SK-N-SH (cell line): ENCODE measurements at regions not wholly inside any gene's neighbourhood (a gene's known extent, or its start where the extent isn't known, plus 50 kb on each side); places are given as distances from the start of the nearest gene placed in this dataset.

Experiments used
- CTCF ChIA-PET: fragments of 300-600, 350-600 bp; formaldehyde crosslinking; extraction: SDS; loops from one replicate; lab custom pipeline; 2021; lab: Yijun Ruan, JAX
- POLR2A ChIA-PET: fragments of 350-600 bp; sonication (Branson Sonifier 250); formaldehyde crosslinking; extraction: SDS; loops from one replicate; lab custom pipeline; 2020; ENCODE audit warnings: antibody characterized with exemption, inconsistent platforms; lab: Yijun Ruan, JAX
- DNase-seq: peaks from one replicate; pipeline ENCODE4 v3.0.0; 2012
- H2AFZ ChIP-seq: fragments of 200-600 bp; sonication (generic); 2 replicates; pipeline ENCODE4 v1.8.1; 2016; ENCODE audit warnings: antibody characterized with exemption, mild to moderate bottlenecking, low read depth
- H3F3A ChIP-seq: fragments of 200-600 bp; sonication (generic); replicated peaks from 2 replicates; pipeline ENCODE3; 2016; ENCODE audit warnings: antibody characterized with exemption, mild to moderate bottlenecking; ENCODE audit not compliant: insufficient read depth
- H3K27ac ChIP-seq, 2 experiments: fragments of 200-500 bp in 1 of 2; fragments of 200-600 bp in 1 of 2; sonication (Bioruptor generic) in 1 of 2; sonication (generic), shearing (Covaris generic) in 1 of 2; 2 replicates each; pipeline versions ENCODE4 v1.5.1 to v1.6.1; 2014 to 2016; ENCODE audit warnings: low read depth in 2 of 2, inconsistent platforms in 1 of 2, low read length in 1 of 2, mild to moderate bottlenecking in 1 of 2, mixed read lengths in 1 of 2
- H3K27me3 ChIP-seq: fragments of 200-600 bp; sonication (generic), shearing (Covaris generic); 2 replicates; pipeline ENCODE4 v1.6.1; 2016; ENCODE audit warnings: mixed run types; ENCODE audit not compliant: insufficient read depth
- H3K36me3 ChIP-seq, 2 experiments: fragments of 200-500 bp in 1 of 2; fragments of 200-600 bp in 1 of 2; sonication (Bioruptor generic) in 1 of 2; sonication (generic) in 1 of 2; replicated peaks in 1 of 2; 2 replicates each; pipeline versions ENCODE3 to v1.5.1; 2014 to 2016; ENCODE audit warnings: low read length in 1 of 2, mild to moderate bottlenecking in 1 of 2; ENCODE audit not compliant: insufficient read depth in 2 of 2, control insufficient read depth in 1 of 2
- H3K4me1 ChIP-seq, 2 experiments: fragments of 200-500 bp in 1 of 2; fragments of 200-600 bp in 1 of 2; sonication (Bioruptor generic) in 1 of 2; sonication (generic), shearing (Covaris generic) in 1 of 2; 2 replicates each; pipeline versions ENCODE4 v1.5.1 to v1.6.1; 2014 to 2016; ENCODE audit warnings: low read depth in 1 of 2, low read length in 1 of 2, mixed run types in 1 of 2; ENCODE audit not compliant: insufficient read depth in 2 of 2, control insufficient read depth in 1 of 2
- H3K4me2 ChIP-seq: fragments of 200-600 bp; sonication (generic), shearing (Covaris generic); 2 replicates; pipeline ENCODE4 v1.6.1; 2017; ENCODE audit warnings: mixed run types
- H3K4me3 ChIP-seq, 2 experiments: fragments of 200-500 bp in 1 of 2; fragments of 200-600 bp in 1 of 2; sonication (Bioruptor generic) in 1 of 2; sonication (generic), shearing (Covaris generic) in 1 of 2; 2 replicates each; pipeline versions ENCODE4 v1.5.1 to v1.8.1; 2014 to 2016; ENCODE audit warnings: low read depth in 2 of 2, inconsistent platforms in 1 of 2, low read length in 1 of 2, mild to moderate bottlenecking in 1 of 2, mixed read lengths in 1 of 2, moderate library complexity in 1 of 2
- H3K79me2 ChIP-seq: fragments of 200-600 bp; sonication (generic); 2 replicates; pipeline ENCODE4 v1.8.1; 2017; ENCODE audit warnings: mild to moderate bottlenecking; ENCODE audit not compliant: insufficient read depth
- H3K9ac ChIP-seq: fragments of 200-600 bp; sonication (generic); 2 replicates; pipeline ENCODE4 v1.6.1; 2017; ENCODE audit warnings: mixed run types
- H3K9me2 ChIP-seq: fragments of 200-600 bp; sonication (generic); 2 replicates; pipeline ENCODE4 v1.6.1; 2017; ENCODE audit warnings: mixed run types
- H3K9me3 ChIP-seq: fragments of 200-600 bp; sonication (generic); 2 replicates; pipeline ENCODE4 v1.6.1; 2017; ENCODE audit warnings: mixed run types, mild to moderate bottlenecking, moderate library complexity
- H4K20me1 ChIP-seq: fragments of 200-600 bp; sonication (generic); 2 replicates; pipeline ENCODE4 v1.6.1; 2017; ENCODE audit warnings: mild to moderate bottlenecking, mixed run types; ENCODE audit not compliant: insufficient read depth
- ELF1 ChIP-seq: IDR thresholded peaks from 2 replicates; pipeline ENCODE4 v1.4.0; 2012
- EP300 ChIP-seq, 2 experiments: IDR thresholded peaks; 2 replicates each; pipeline versions ENCODE4 v1.4.0 to v1.6.1; 2012; ENCODE audit warnings: borderline replicate concordance in 1 of 2, low read depth in 1 of 2, low read length in 1 of 2
- FOSL2 ChIP-seq: IDR thresholded peaks from 2 replicates; pipeline ENCODE4 v1.4.0; 2012; ENCODE audit warnings: low read depth, mild to moderate bottlenecking, moderate library complexity, borderline replicate concordance
- FOXJ3 ChIP-seq: sonication (generic); formaldehyde crosslinking; IDR thresholded peaks from 2 replicates; pipeline ENCODE4 v1.5.1; 2020; ENCODE audit warnings: mild to moderate bottlenecking, missing genetic modification reagents
- FOXM1 ChIP-seq: IDR thresholded peaks from 2 replicates; pipeline ENCODE4 v1.4.0; 2012; ENCODE audit warnings: low read depth, mild to moderate bottlenecking
- JUND ChIP-seq: IDR thresholded peaks from 2 replicates; pipeline ENCODE4 v1.4.0; 2012
- MEF2A ChIP-seq: IDR thresholded peaks from 2 replicates; pipeline ENCODE4 v1.4.0; 2012; ENCODE audit warnings: low read depth, borderline replicate concordance
- PBX3 ChIP-seq: IDR thresholded peaks from 2 replicates; pipeline ENCODE4; 2012
- POLR2AphosphoS5 ChIP-seq: IDR thresholded peaks from 2 replicates; pipeline ENCODE4 v1.6.1; 2012; ENCODE audit warnings: low read depth, low read length
- RAD21 ChIP-seq: IDR thresholded peaks from 2 replicates; pipeline ENCODE4 v1.6.1; 2012; ENCODE audit warnings: mild to moderate bottlenecking, low read length
- RXRA ChIP-seq: IDR thresholded peaks from 2 replicates; pipeline ENCODE4 v1.4.0; 2012; ENCODE audit warnings: low read depth, mild to moderate bottlenecking, borderline replicate concordance
- SMC3 ChIP-seq: IDR thresholded peaks from 2 replicates; pipeline ENCODE4 v1.6.1; 2012; ENCODE audit warnings: low read depth, low read length, improper control_type of control experiment
- TAF1 ChIP-seq: IDR thresholded peaks from 2 replicates; pipeline ENCODE4 v1.6.1; 2012; ENCODE audit warnings: low read depth, mild to moderate bottlenecking, low read length, moderate library complexity, borderline replicate concordance
- TEAD4 ChIP-seq: IDR thresholded peaks from 2 replicates; pipeline ENCODE4 v1.4.0; 2012; ENCODE audit warnings: mild to moderate bottlenecking, borderline replicate concordance; ENCODE audit not compliant: insufficient read depth
- USF1 ChIP-seq: IDR thresholded peaks from 2 replicates; pipeline ENCODE4 v1.4.0; 2012; ENCODE audit warnings: low read depth, borderline replicate concordance
- ZBTB33 ChIP-seq: IDR thresholded peaks from 2 replicates; pipeline ENCODE4 v1.4.0; 2012; ENCODE audit warnings: low read depth, borderline replicate concordance
- WGBS: methylation state at CpG from one replicate; pipeline ENCODE4 v1.1.6; 2017; ENCODE audit warnings: low lambda C conversion rate; 5-methylcytosine and 5-hydroxymethylcytosine counted together

GRCh38 chr14:36423430-36423829 lies 96.6 kb downstream of the NKX2-1 start:
- POLR2A ChIA-PET: no interaction called here
- no peaks in the 10 kb centered on the region for H3K9me3 ChIP-seq
- no peaks in the 10 kb centered on the region for H3K27me3 ChIP-seq
- no peaks in the 10 kb centered on the region for H3K79me2 ChIP-seq
- no peaks in the 10 kb centered on the region for H3F3A ChIP-seq
- no peaks in the 10 kb centered on the region for H3K36me3 ChIP-seq
- H3K4me3 ChIP-seq: no peak overlapping the region
- H3K4me2 ChIP-seq: no peak overlapping the region
- no peak overlapping the region for H3K27ac ChIP-seq
- WGBS: 8% methylated on average over 5 of the region's 5 CpGs
- H3K9ac ChIP-seq: no peak overlapping the region
- no peaks in the 10 kb centered on the region for H3K9me2 ChIP-seq
- no peak for TF ChIP-seq USF1
- no peak for TF ChIP-seq ZBTB33
- no peak for TF ChIP-seq FOXJ3 (CRISPR knock-in tag)
- no peak for TF ChIP-seq POLR2AphosphoS5
- TF ChIP-seq JUND: no peak
- TF ChIP-seq RXRA: no peak
- TF ChIP-seq, all 33 proteins: peak for 0
- no peaks in the 10 kb centered on the region for H3K4me1 ChIP-seq
- no peak for DNase-seq
- H2AFZ ChIP-seq: no peak overlapping the region
- CTCF ChIA-PET: no interaction called here
- no peaks in the 10 kb centered on the region for H4K20me1 ChIP-seq

- Histone ChIP-seq H2AFZ (no peak overlapping the region), H3F3A (no peaks in the 10 kb centered on the region), H4K20me1 (no peaks in the 10 kb centered on the region), H3K79me2 (no peaks in the 10 kb centered on the region), H3K4me2 (no peak overlapping the region), H3K27ac (no peak overlapping the region), H3K9me3 (no peaks in the 10 kb centered on the region), H3K9me2 (no peaks in the 10 kb centered on the region), H3K27me3 (no peaks in the 10 kb centered on the region), H3K9ac (no peak overlapping the region), H3K4me3 (no peak overlapping the region), H3K4me1 (no peaks in the 10 kb centered on the region), H3K36me3 (no peaks in the 10 kb centered on the region)
- POLR2A ChIA-PET: no interaction called here
- WGBS: 7% methylated on average over 4 of the region's 4 CpGs
- TF ChIP-seq SMC3 (no peak), TEAD4 (no peak), JUND (no peak), MEF2A (no peak), FOSL2 (no peak), PBX3 (no peak), FOXM1 (no peak), EP300 (IDR thresholded peaks at IDR 0.05; ENCODE audit: borderline replicate concordance in 1 of 2, low read depth in 1 of 2, low read length in 1 of 2) (no peak), FOXJ3 (CRISPR knock-in tag) (no peak), RAD21 (no peak), ELF1 (no peak), TAF1 (no peak)
- DNase-seq: no peak
- CTCF ChIA-PET: no interaction called here
Observed at GRCh38 chr14:36420149-36420687, 99.8 kb upstream of the MBIP start.
